Stomach (tissue), 8 donors: ENCODE measurements at regions not wholly inside any gene's neighbourhood (a gene's known extent, or its start where the extent isn't known, plus 50 kb on each side); places are given as distances from the start of the nearest gene placed in this dataset.

Source experiments
- DNase-seq, 2 donors: peaks; one replicate each; pipeline versions ENCODE4 v3.0.0 to v3.0.0-alpha.2; 2013 to 2019
- H3K27ac ChIP-seq, 5 donors: fragments of 200-600 bp in 4 of 5; sonication (generic) in 4 of 5; one replicate each; pipeline ENCODE4 v1.5.1; 2013 to 2019; ENCODE audit warnings: mild to moderate bottlenecking in 1 of 5, moderate library complexity in 1 of 5
- H3K27me3 ChIP-seq, 3 donors: fragments of 200-600 bp; sonication (generic); one replicate each; pipeline ENCODE4 v1.5.1; 2017 to 2019; ENCODE audit warnings: mixed run types in 1 of 3
- H3K36me3 ChIP-seq, 4 donors: fragments of 200-600 bp; sonication (generic); 1 replicate in 3 of 4; 2 replicates in 1 of 4; pipeline ENCODE4 v1.5.1; 2016 to 2019
- H3K4me1 ChIP-seq, 4 donors: fragments of 200-600 bp; sonication (generic); one replicate each; pipeline ENCODE4 v1.5.1; 2016 to 2019
- H3K4me3 ChIP-seq, 4 donors: fragments of 200-600 bp; sonication (generic) in 3 of 4; one replicate each; pipeline ENCODE4 v1.5.1; 2016 to 2019; ENCODE audit warnings: mild to moderate bottlenecking in 1 of 4
- H3K9me3 ChIP-seq, 4 donors: fragments of 200-600 bp; sonication (generic); one replicate each; pipeline ENCODE4 v1.5.1; 2016 to 2019
- CTCF ChIP-seq, 7 experiments: fragments of 450-650 bp in 4 of 7; fragments of 200-600 bp in 3 of 7; sonication (generic) in 3 of 7; IDR thresholded peaks; one replicate each; pipeline ENCODE4 v1.5.1; 2016 to 2019; ENCODE audit warnings: antibody characterized with exemption in 7 of 7, control low read depth in 2 of 7, mild to moderate bottlenecking in 1 of 7
- EP300 ChIP-seq: sonication (generic); formaldehyde crosslinking; IDR thresholded peaks from one replicate; pipeline ENCODE4 v1.6.1; 2017; ENCODE audit warnings: antibody characterized with exemption
- POLR2A ChIP-seq, 4 donors: fragments of 450-650 bp; IDR thresholded peaks; one replicate each; pipeline ENCODE4 v1.6.1; 2016; ENCODE audit warnings: antibody characterized with exemption in 4 of 4, control low read depth in 2 of 4, mild to moderate bottlenecking in 1 of 4, moderate library complexity in 1 of 4
- POLR2AphosphoS5 ChIP-seq, 3 donors: sonication (generic); formaldehyde crosslinking; IDR thresholded peaks; one replicate each; pipeline ENCODE4 v1.6.1; 2016; ENCODE audit warnings: antibody characterized with exemption in 3 of 3
- WGBS, 5 donors: extraction: QIAGEN DNeasy Blood & Tissue Kit in 3 of 5; methylation state at CpG; one replicate each; pipeline versions ENCODE4 v1.1.5 to v1.1.7; 2013 to 2018; 5-methylcytosine and 5-hydroxymethylcytosine counted together
- intact Hi-C: fragments of 100-400 bp; cut with DNase I; formaldehyde crosslinking; loops from one replicate; pipeline ENCODE4 v1.15.1; 2023; ENCODE audit warnings: low total_unique reads
- donor health status: healthy with polysubstance abuse.
- donor health status: Bipolar disorder and iron deficiency.
- donor health status: healthy.

GRCh38 chr5:82863266-82863665 lies 213.9 kb downstream of the TMEM167A start:
- Histone ChIP-seq H3K36me3 (no peaks in the 10 kb centered on the region), H3K27ac (no peak overlapping the region), H3K4me3 (no peak overlapping the region), H3K9me3 (no peaks in the 10 kb centered on the region), H3K27me3 (no peaks in the 10 kb centered on the region), H3K4me1 (peaks cover 0 to 12% (median 0%) of the 10 kb centered on the region in 4 donors)
- no peak for TF ChIP-seq CTCF (IDR thresholded peaks at IDR 0.05)
- no peak for TF ChIP-seq POLR2AphosphoS5 (IDR thresholded peaks at IDR 0.05)
- TF ChIP-seq POLR2A (IDR thresholded peaks at IDR 0.05): no peak
- no peak for DNase-seq
- WGBS, 5 donors: 38 to 61% (median 46%) methylated on average over 3 of the region's 3 CpGs
- intact Hi-C loops: no loop called here

GRCh38 chr5:82862711-82863110 lies 214.5 kb downstream of the TMEM167A start:
- intact Hi-C loops: no loop called here
- WGBS, 5 donors: 54 to 71% (median 62%) methylated on average over 4 of the region's 4 CpGs
- no peak for DNase-seq

GRCh38 chr5:82862261-82862660 lies 214.9 kb downstream of the TMEM167A start:
- Histone ChIP-seq H3K9me3 (no peaks in the 10 kb centered on the region), H3K36me3 (no peaks in the 10 kb centered on the region), H3K27ac (no peak overlapping the region), H3K4me1 (peaks cover 0 to 14% (median 0%) of the 10 kb centered on the region in 4 donors), H3K4me3 (no peak overlapping the region), H3K27me3 (no peaks in the 10 kb centered on the region)
- no peak for DNase-seq
- 70 to 87% (median 76%) methylated on average over 4 of the region's 4 CpGs for WGBS, 5 donors
- intact Hi-C loops: no loop called here
- no peak for TF ChIP-seq POLR2A (IDR thresholded peaks at IDR 0.05)
- no peak for TF ChIP-seq EP300
- no peak for TF ChIP-seq CTCF (IDR thresholded peaks at IDR 0.05)
- no peak for TF ChIP-seq POLR2AphosphoS5 (IDR thresholded peaks at IDR 0.05)

More at GRCh38 chr5:82862711-82863110, 214.5 kb downstream of the TMEM167A start:
- no peak overlapping the region for H3K4me3 ChIP-seq
- no peaks in the 10 kb centered on the region for H3K9me3 ChIP-seq
- H3K27ac ChIP-seq: no peak overlapping the region
- peaks cover 0 to 14% (median 0%) of the 10 kb centered on the region in 4 donors for H3K4me1 ChIP-seq
- H3K36me3 ChIP-seq: no peaks in the 10 kb centered on the region
- no peaks in the 10 kb centered on the region for H3K27me3 ChIP-seq
- TF ChIP-seq POLR2AphosphoS5 (IDR thresholded peaks at IDR 0.05): no peak
- no peak for TF ChIP-seq EP300
- TF ChIP-seq POLR2A (IDR thresholded peaks at IDR 0.05): no peak
- TF ChIP-seq CTCF (IDR thresholded peaks at IDR 0.05): no peak

GRCh38 chr5:82861701-82862100 lies 215.5 kb downstream of the TMEM167A start:
- TF ChIP-seq CTCF (IDR thresholded peaks at IDR 0.05): no peak
- no peak for TF ChIP-seq POLR2A (IDR thresholded peaks at IDR 0.05)
- no peak for TF ChIP-seq EP300
- TF ChIP-seq POLR2AphosphoS5 (IDR thresholded peaks at IDR 0.05): no peak
- Histone ChIP-seq H3K4me3 (no peak overlapping the region), H3K4me1 (peaks cover 0 to 14% (median 0%) of the 10 kb centered on the region in 4 donors), H3K36me3 (no peaks in the 10 kb centered on the region), H3K27ac (no peak overlapping the region), H3K9me3 (no peaks in the 10 kb centered on the region), H3K27me3 (no peaks in the 10 kb centered on the region)
- WGBS, 5 donors: 83 to 98% (median 96%) methylated on average over 4 of the region's 4 CpGs
- no peak for DNase-seq
- intact Hi-C loops: no loop called here
